ENCODE measurements at regions not wholly inside any gene's neighbourhood (a gene's known extent, or its start where the extent isn't known, plus 50 kb on each side); places are given as distances from the start of the nearest gene placed in this dataset.
A peak's percentile ranks its signal among the peaks of the same experiment; 100 is the strongest.
"Not testable (repeated sequence)": the region's sequence is repeated elsewhere in the genome, so short reads cannot be mapped to it uniquely, and the experiment has no call there.

DNA sequence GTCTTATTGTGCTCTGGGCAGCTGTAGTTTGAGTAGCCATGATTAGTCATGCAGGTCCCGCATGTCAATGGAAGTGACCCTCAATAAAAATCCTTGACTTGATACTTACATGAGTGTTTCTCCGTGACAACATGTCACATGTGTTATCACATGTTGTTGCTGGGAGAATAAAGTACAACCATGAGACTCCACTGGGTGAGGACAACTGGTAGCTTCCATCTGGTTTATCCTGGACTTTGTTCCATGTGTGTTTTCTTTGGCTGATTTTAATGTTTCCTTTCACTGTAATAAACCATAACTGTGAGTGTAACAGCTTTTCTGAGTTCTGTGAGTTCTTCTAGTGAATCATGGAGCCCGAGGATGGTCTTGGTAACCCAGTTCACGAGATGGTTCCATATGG is 63.1 kb upstream of the NDN start:
- Histone ChIP-seq H3K27ac (ENCODE audit: low read length) (no peak overlapping the region), H3K27me3 (ENCODE audit: control insufficient read depth, insufficient read depth, low read length) (no peaks in the 10 kb centered on the region), H3K4me3 (ENCODE audit: low read length) (no peak overlapping the region), H3K4me1 (ENCODE audit: control insufficient read depth, insufficient read depth, low read length) (no peaks in the 10 kb centered on the region), H3K9me3 (replicated peaks; ENCODE audit: control insufficient read depth, low read depth, low read length) (no peaks in the 10 kb centered on the region), H3K36me3 (ENCODE audit: control insufficient read depth, insufficient read depth, low read length) (no peaks in the 10 kb centered on the region)
- DNase-seq, result no peak
- no CpG with 5 or more reads among the region's 4 CpGs for WGBS (ENCODE audit: insufficient coverage)

- H3K4me1 ChIP-seq (ENCODE audit: control insufficient read depth, insufficient read depth, low read length), result no peaks in the 10 kb centered on the region
- H3K27ac ChIP-seq (ENCODE audit: low read length), result no peak overlapping the region
- H3K4me3 ChIP-seq (ENCODE audit: low read length), result no peak overlapping the region
- DNase-seq, result no peak
- no peaks in the 10 kb centered on the region for H3K36me3 ChIP-seq (ENCODE audit: control insufficient read depth, insufficient read depth, low read length)
- WGBS (ENCODE audit: insufficient coverage), result no CpG with 5 or more reads among the region's 1 CpG
- H3K9me3 ChIP-seq (replicated peaks; ENCODE audit: control insufficient read depth, low read depth, low read length), result peaks cover 2% of the 10 kb centered on the region
- H3K27me3 ChIP-seq (ENCODE audit: control insufficient read depth, insufficient read depth, low read length), result no peaks in the 10 kb centered on the region
Observed at GRCh38 chr15:23750776-23751175, 63.7 kb upstream of the NDN start.

GRCh38 chr15:23753248-23753647 is 66.1 kb upstream of the NDN start:
- Histone ChIP-seq H3K36me3 (ENCODE audit: control insufficient read depth, insufficient read depth, low read length) (no peaks in the 10 kb centered on the region), H3K4me3 (ENCODE audit: low read length) (no peak overlapping the region), H3K27me3 (ENCODE audit: control insufficient read depth, insufficient read depth, low read length) (no peaks in the 10 kb centered on the region), H3K9me3 (replicated peaks; ENCODE audit: control insufficient read depth, low read depth, low read length) (peaks cover 8% of the 10 kb centered on the region), H3K27ac (ENCODE audit: low read length) (no peak overlapping the region), H3K4me1 (ENCODE audit: control insufficient read depth, insufficient read depth, low read length) (no peaks in the 10 kb centered on the region)
- 73% methylated on average over 2 of the region's 2 CpGs for WGBS (ENCODE audit: insufficient coverage)
- DNase-seq, result no peak

GRCh38 chr15:23758891-23759290 is 71.8 kb upstream of the NDN start:
- DNase-seq, result peak; percentile 49

GRCh38 chr15:23760024-23760423 is 72.9 kb upstream of the NDN start:
- Histone ChIP-seq H3K9me3 (replicated peaks; ENCODE audit: control insufficient read depth, low read depth, low read length) (peaks cover 12% of the 10 kb centered on the region), H3K27ac (ENCODE audit: low read length) (no peak overlapping the region), H3K4me3 (ENCODE audit: low read length) (no peak overlapping the region), H3K36me3 (ENCODE audit: control insufficient read depth, insufficient read depth, low read length) (no peaks in the 10 kb centered on the region), H3K27me3 (ENCODE audit: control insufficient read depth, insufficient read depth, low read length) (no peaks in the 10 kb centered on the region), H3K4me1 (ENCODE audit: control insufficient read depth, insufficient read depth, low read length) (no peaks in the 10 kb centered on the region)
- 18% methylated on average over 3 of the region's 4 CpGs for WGBS (ENCODE audit: insufficient coverage)
- DNase-seq, result peak; percentile 21

More at GRCh38 chr15:23758891-23759290, 71.8 kb upstream of the NDN start:
- WGBS (ENCODE audit: insufficient coverage), result no CpG with 5 or more reads among the region's 7 CpGs
- no peaks in the 10 kb centered on the region for H3K36me3 ChIP-seq (ENCODE audit: control insufficient read depth, insufficient read depth, low read length)
- no peaks in the 10 kb centered on the region for H3K27me3 ChIP-seq (ENCODE audit: control insufficient read depth, insufficient read depth, low read length)
- H3K4me1 ChIP-seq (ENCODE audit: control insufficient read depth, insufficient read depth, low read length), result no peaks in the 10 kb centered on the region
- no peak overlapping the region for H3K27ac ChIP-seq (ENCODE audit: low read length)
- no peak overlapping the region for H3K4me3 ChIP-seq (ENCODE audit: low read length)
- peaks cover 12% of the 10 kb centered on the region for H3K9me3 ChIP-seq (replicated peaks; ENCODE audit: control insufficient read depth, low read depth, low read length)

- no peaks in the 10 kb centered on the region for H3K36me3 ChIP-seq (ENCODE audit: control insufficient read depth, insufficient read depth, low read length)
- peaks cover 7% of the 10 kb centered on the region for H3K9me3 ChIP-seq (replicated peaks; ENCODE audit: control insufficient read depth, low read depth, low read length)
- no peaks in the 10 kb centered on the region for H3K4me1 ChIP-seq (ENCODE audit: control insufficient read depth, insufficient read depth, low read length)
- H3K4me3 ChIP-seq (ENCODE audit: low read length), result no peak overlapping the region
- no peak overlapping the region for H3K27ac ChIP-seq (ENCODE audit: low read length)
- 74% methylated on average over 4 of the region's 6 CpGs for WGBS (ENCODE audit: insufficient coverage)
- H3K27me3 ChIP-seq (ENCODE audit: control insufficient read depth, insufficient read depth, low read length), result no peaks in the 10 kb centered on the region
- no peak for DNase-seq
Observed at GRCh38 chr15:23761386-23761785, 74.3 kb upstream of the NDN start.

DNA sequence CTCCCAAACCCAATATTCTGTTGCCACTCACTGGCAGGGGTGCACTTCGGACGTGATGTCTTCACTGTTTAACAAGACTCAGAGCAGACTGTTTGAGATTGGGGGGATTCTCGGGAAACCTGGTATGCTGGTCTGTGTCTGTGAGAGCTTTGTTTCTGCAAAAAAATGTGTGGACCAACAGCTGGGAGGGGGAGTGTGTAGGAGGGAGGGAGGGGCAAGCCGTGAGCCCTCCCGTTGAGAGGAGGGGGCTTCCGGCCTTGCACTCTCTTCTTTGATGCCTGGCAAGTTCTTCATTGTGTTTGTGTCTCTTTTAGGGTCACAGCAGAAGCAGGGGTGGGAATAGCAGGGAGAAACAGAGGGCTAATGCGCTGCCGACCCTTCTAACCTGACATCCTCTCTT is 74.9 kb upstream of the NDN start:
- Histone ChIP-seq H3K4me1 (ENCODE audit: control insufficient read depth, insufficient read depth, low read length) (no peaks in the 10 kb centered on the region), H3K4me3 (ENCODE audit: low read length) (no peak overlapping the region), H3K9me3 (replicated peaks; ENCODE audit: control insufficient read depth, low read depth, low read length) (peaks cover 7% of the 10 kb centered on the region), H3K27me3 (ENCODE audit: control insufficient read depth, insufficient read depth, low read length) (no peaks in the 10 kb centered on the region), H3K27ac (ENCODE audit: low read length) (no peak overlapping the region), H3K36me3 (ENCODE audit: control insufficient read depth, insufficient read depth, low read length) (no peaks in the 10 kb centered on the region)
- no peak for DNase-seq
- 57% methylated on average over 5 of the region's 8 CpGs for WGBS (ENCODE audit: insufficient coverage)

DNA sequence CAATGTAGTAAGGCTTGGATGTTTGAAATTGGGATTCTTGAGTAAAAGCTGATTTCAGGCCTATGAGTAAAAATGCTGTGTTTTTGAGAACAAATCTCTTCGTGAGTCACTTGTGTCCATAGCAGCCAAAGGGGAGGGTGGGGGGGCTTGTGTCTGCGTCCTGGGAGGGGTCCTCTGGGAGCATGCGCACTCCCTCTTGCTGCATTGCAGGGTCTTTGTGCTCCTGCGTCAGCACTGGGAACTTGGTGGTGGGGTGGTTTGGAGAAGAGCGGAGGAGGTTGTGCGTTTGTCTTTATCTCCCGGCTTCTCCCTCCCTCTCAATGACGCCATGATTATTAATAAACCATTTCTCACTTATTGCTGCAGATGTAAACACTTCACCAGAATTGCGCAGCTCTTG is 75.9 kb upstream of the NDN start:
- DNase-seq, result no peak
- 70% methylated on average over 1 of the region's 9 CpGs for WGBS (ENCODE audit: insufficient coverage)
- Histone ChIP-seq H3K4me1 (ENCODE audit: control insufficient read depth, insufficient read depth, low read length) (no peaks in the 10 kb centered on the region), H3K36me3 (ENCODE audit: control insufficient read depth, insufficient read depth, low read length) (no peaks in the 10 kb centered on the region), H3K27ac (ENCODE audit: low read length) (no peak overlapping the region), H3K27me3 (ENCODE audit: control insufficient read depth, insufficient read depth, low read length) (no peaks in the 10 kb centered on the region), H3K4me3 (ENCODE audit: low read length) (no peak overlapping the region), H3K9me3 (replicated peaks; ENCODE audit: control insufficient read depth, low read depth, low read length) (peaks cover 4% of the 10 kb centered on the region)

DNA sequence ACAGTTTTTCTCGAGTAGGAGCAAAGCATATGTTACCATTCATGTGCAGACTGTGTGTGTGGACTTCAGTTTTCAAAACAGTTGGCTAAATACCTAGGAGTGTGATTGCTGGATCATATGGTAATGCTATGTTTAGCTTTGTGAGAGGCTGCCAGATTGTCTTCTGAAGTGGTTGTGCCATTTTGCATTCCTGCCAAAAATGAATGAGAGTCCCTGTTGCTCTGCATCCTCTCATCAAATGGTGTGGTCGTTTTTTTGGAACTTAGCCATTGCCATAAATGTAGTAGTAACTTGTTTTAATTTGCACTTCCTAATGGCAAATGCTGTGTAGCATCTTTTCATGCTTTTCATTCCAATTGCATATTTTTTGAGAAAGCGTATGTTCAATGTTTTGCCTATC is 77.2 kb upstream of the NDN start:
- WGBS (ENCODE audit: insufficient coverage), result 50% methylated on average over 1 of the region's 3 CpGs
- no peaks in the 10 kb centered on the region for H3K4me1 ChIP-seq (ENCODE audit: control insufficient read depth, insufficient read depth, low read length)
- H3K27me3 ChIP-seq (ENCODE audit: control insufficient read depth, insufficient read depth, low read length), result no peaks in the 10 kb centered on the region
- no peak overlapping the region for H3K4me3 ChIP-seq (ENCODE audit: low read length)
- no peak overlapping the region for H3K27ac ChIP-seq (ENCODE audit: low read length)
- peaks cover 4% of the 10 kb centered on the region for H3K9me3 ChIP-seq (replicated peaks; ENCODE audit: control insufficient read depth, low read depth, low read length)
- no peak for DNase-seq
- H3K36me3 ChIP-seq (ENCODE audit: control insufficient read depth, insufficient read depth, low read length), result no peaks in the 10 kb centered on the region

DNA sequence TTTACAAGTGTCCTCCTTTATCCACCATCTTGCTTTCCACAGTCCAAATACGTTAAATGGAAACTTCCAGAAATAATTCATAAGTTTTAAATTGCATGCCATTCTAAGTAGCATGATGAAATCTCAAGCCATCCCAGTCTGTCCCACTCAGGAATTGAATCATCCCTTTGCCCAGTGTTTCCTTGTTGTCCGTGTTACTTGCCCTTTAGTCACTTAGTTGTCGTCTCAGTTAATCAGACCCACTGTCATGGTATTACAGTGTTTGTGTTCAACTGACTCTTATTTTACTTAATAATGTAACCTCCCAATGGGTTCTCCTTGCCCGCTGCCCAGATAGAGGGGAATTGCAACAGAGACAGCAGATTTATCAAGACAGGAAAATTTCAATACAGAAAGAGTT is 77.6 kb upstream of the NDN start:
- Histone ChIP-seq H3K36me3 (ENCODE audit: control insufficient read depth, insufficient read depth, low read length) (no peaks in the 10 kb centered on the region), H3K27ac (ENCODE audit: low read length) (no peak overlapping the region), H3K4me1 (ENCODE audit: control insufficient read depth, insufficient read depth, low read length) (no peaks in the 10 kb centered on the region), H3K4me3 (ENCODE audit: low read length) (no peak overlapping the region), H3K27me3 (ENCODE audit: control insufficient read depth, insufficient read depth, low read length) (no peaks in the 10 kb centered on the region), H3K9me3 (replicated peaks; ENCODE audit: control insufficient read depth, low read depth, low read length) (peaks cover 4% of the 10 kb centered on the region)
- WGBS (ENCODE audit: insufficient coverage), result 77% methylated on average over 2 of the region's 4 CpGs
- no peak for DNase-seq

DNA sequence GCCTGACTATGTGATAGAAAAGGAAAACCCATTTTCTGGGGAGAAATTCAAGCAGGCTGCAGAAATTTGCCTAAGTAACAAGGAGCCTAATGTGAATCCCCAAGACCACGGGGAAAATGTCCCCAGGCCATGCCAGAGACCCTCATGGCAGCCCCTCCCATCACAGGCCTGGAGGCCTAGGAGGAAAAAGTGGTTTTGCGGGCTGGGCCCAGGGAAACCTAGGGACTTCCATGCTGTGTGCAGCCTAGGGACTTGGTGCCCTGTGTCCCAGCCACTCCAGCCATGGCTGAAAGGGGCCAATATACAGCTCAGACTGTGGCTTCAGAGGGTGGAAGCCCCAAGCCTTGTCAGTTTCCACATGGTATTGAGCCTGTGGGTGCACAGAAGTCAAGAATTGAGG is 79.7 kb upstream of the NDN start:
- not testable (repeated sequence) for H3K36me3 ChIP-seq (ENCODE audit: control insufficient read depth, insufficient read depth, low read length); H3K9me3 ChIP-seq (replicated peaks; ENCODE audit: control insufficient read depth, low read depth, low read length); H3K27me3 ChIP-seq (ENCODE audit: control insufficient read depth, insufficient read depth, low read length); H3K27ac ChIP-seq (ENCODE audit: low read length); H3K4me1 ChIP-seq (ENCODE audit: control insufficient read depth, insufficient read depth, low read length); H3K4me3 ChIP-seq (ENCODE audit: low read length); DNase-seq
- WGBS (ENCODE audit: insufficient coverage), result no CpG with 5 or more reads among the region's 2 CpGs

Data from muscle of leg (tissue), 3 donors.